ENCODE measurements at regions not wholly inside any gene's neighbourhood (a gene's known extent, or its start where the extent isn't known, plus 50 kb on each side); places are given as distances from the start of the nearest gene placed in this dataset.

- DNase-seq (ENCODE audit: low spot score): no peak
Measured at GRCh38 chr2:42917425-42917927, 125.1 kb upstream of the HAAO start.

- no peak for DNase-seq (ENCODE audit: low spot score)
Measured at GRCh38 chr2:42916324-42916723, 123.9 kb upstream of the HAAO start.

DNA sequence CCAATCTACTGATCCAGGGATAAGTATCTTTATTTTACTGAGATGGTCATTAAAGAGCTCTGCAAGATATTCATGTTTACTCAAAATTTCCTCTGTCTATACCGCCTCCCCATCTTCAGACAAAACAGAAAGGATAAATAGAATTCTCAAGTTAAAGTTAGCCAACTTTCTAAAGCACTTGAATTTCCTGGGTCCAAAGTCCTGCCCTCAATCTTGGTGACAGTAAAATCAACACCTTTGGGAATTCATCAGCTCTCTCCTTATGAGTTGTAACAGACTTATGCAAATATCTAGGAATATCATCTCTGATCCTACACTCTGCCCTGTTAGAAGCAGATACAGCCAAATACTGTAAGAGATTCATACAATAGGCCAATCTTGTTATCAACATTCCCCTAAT lies 122.5 kb upstream of the HAAO start:
- DNase-seq (ENCODE audit: low spot score): no peak

DNA sequence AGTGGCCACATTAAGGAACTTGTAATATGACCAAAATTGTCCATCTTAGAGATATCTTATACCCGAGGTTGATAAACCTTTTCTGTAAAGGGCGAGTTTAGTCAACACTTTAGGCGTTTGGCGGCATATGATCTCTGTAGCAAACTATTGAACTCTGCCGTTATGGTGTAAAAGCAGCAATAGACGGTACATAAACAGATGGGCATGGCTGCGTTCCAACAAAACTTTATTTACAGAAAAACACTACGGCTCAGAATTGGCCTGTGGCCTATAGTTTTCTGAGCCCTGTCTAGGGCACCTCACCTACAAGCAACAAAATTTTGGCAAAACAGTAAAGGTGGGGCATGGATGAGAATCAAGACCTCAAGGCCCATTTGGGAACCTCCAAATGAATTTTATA lies 121.9 kb upstream of the HAAO start:
- DNase-seq (ENCODE audit: low spot score): no peak

- DNase-seq (ENCODE audit: low spot score): no peak
Measured at GRCh38 chr2:42913280-42913878, 121.0 kb upstream of the HAAO start.

GRCh38 chr2:42910645-42911405 lies 118.4 kb upstream of the HAAO start:
- no peak for DNase-seq (ENCODE audit: low spot score)

DNA sequence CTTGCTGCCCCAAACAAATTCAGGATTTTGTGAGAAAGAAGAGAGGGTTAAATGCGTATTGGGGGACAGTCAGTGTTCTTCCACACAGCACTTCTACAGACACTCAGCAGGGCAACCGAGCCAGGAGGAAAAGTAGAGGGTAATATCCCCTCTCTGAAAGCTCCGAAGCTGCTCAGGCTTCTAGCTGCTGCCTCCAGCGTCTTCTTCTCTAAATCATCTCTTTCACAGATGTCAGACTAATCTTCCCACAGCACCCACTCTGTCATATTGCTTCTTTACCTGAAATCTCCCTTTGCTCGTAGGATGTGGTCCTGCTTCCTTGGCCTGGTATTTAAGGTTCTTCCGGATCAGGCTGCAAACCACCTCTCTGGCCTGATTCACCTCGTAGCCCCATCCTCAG lies 117.6 kb upstream of the HAAO start:
- no peak for DNase-seq (ENCODE audit: low spot score)

- DNase-seq (ENCODE audit: low spot score): no peak
Measured at GRCh38 chr2:42908518-42909200, 116.3 kb upstream of the HAAO start.

- DNase-seq (ENCODE audit: low spot score): no peak
Measured at GRCh38 chr2:42907835-42908234, 115.5 kb upstream of the HAAO start.

GRCh38 chr2:42906557-42907411 lies 114.4 kb upstream of the HAAO start:
- no peak for DNase-seq (ENCODE audit: low spot score)

GRCh38 chr2:42906111-42906556 lies 113.8 kb upstream of the HAAO start:
- DNase-seq (ENCODE audit: low spot score): no peak

- DNase-seq (ENCODE audit: low spot score): no peak
Measured at GRCh38 chr2:42905341-42906110, 113.1 kb upstream of the HAAO start.

GRCh38 chr2:42904576-42904876 lies 112.1 kb upstream of the HAAO start:
- no peak for DNase-seq (ENCODE audit: low spot score)

GRCh38 chr2:42903821-42904575 lies 111.6 kb upstream of the HAAO start:
- no peak for DNase-seq (ENCODE audit: low spot score)

GRCh38 chr2:42902939-42903709 lies 110.7 kb upstream of the HAAO start:
- no peak for DNase-seq (ENCODE audit: low spot score)

GRCh38 chr2:42901076-42901640 lies 108.8 kb upstream of the HAAO start:
- DNase-seq (ENCODE audit: low spot score): no peak

DNA sequence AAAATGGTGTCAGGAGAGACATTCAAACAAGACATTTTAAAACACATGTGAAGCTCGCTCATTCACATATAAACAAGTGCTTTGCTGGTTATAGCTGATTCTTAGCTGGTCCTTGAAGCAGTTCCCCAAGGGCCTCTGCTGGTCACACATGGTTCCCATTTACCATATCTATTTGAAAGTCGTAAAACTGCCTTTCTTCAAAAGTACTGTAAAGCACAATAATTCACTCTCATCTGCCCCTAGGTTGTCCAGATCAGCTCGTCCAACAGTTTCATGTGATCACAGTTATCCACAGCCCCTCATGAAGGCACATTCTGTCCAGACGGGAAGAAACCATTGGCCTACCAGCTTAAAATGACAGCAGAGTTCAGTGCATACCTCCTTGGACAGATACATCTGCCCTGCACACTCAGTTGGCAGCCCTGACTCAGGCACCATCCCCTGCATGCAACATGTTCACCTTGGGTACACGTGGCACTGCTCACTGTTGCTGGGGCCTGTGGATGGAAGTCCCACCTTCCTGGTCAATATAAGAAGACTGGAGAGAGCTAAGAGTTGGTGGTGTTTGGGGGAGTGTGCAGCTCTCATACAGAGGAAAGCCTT lies 108.0 kb upstream of the HAAO start:
- no peak for DNase-seq (ENCODE audit: low spot score)

DNA sequence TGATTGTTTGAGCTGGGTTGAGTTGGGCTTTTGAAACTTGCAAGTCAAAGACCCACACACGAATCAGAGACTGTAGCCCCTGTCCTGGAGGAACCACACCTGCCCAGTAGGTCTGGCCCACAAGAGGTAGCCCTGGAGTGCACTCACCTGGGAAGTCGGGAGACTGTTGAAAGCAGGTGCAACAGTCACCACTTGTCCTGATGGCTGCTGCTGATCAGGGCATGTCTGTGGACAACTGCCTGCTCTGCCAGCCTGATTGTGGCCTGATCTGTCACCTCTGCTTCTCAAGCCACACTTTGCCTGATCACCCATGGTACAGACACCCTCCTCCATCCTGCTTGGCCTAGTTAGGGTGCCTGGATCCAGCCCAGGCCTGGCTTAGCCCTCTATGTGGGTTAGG lies 105.0 kb upstream of the HAAO start:
- DNase-seq (ENCODE audit: low spot score): no peak

- DNase-seq (ENCODE audit: low spot score): no peak
Measured at GRCh38 chr2:42895791-42896135, 103.4 kb upstream of the HAAO start.
